Forelimb muscle (tissue), 1 donor: ENCODE measurements at regions not wholly inside any gene's neighbourhood (a gene's known extent, or its start where the extent isn't known, plus 50 kb on each side); places are given as distances from the start of the nearest gene placed in this dataset.
"Not testable (repeated sequence)": the region's sequence is repeated elsewhere in the genome, so short reads cannot be mapped to it uniquely, and the experiment has no call there.

ENCODE experiments used
- DNase-seq: peaks from one replicate; pipeline ENCODE4 v3.0.0-alpha.2; 2013; ENCODE audit warnings: low read depth

DNA sequence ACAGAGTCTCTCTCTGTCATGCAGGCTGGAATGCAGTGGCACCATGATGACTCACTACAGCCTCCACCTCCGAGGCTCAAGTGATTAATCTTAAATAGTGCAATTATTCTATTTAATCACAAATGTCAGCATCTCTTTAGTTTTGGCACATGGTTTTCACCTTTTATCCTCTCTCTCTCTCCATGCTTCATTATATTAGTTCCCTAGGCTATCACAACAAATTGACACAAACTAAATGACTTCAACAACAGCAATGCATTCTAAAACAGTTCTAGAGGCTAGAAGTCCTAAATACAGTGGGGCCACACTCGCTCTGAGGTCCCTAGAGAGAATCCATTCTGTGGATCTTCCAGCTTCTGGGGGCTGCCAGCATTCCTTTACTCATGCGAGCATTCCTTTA lies 178.2 kb upstream of the ZNG1F start:
- not testable (repeated sequence) for DNase-seq

DNA sequence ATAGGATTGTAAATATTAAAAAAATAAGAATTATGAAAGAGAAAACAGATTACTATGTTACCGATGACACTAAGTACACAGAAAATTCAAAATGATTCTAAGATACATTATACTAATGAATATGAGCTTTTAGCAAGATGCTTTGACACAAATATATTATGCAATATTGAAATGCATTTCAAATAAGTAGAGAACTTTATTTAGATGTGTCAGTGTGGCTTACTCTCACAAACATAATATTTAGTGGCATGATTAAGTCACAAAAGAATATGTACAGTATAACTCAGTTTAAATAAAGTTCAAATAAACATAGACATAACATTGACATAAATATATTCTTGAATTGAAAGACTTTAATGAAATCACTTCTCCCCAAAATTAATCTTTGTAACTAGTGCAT lies 172.7 kb upstream of the ZNG1F start:
- DNase-seq = not testable (repeated sequence)

DNA sequence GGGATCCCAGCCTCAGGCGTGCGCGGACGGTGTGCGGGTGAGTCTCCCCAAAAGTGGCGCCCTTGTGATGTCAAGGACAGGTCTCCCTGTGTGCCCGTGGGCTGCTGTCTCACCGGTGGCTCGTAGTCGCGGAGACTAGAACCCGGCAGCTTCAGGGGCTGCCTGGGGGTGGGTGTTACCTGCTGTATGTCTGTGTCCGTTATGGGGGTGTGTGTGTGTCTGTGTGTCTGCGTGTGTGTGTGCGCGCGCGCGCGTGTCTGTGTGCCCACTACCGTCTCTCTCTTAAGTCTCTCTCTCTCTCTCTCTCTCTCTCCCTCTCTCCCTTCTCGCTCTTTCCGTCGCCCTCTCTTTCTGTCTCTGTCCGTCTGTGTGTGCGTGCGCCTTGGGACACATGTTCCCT lies 170.0 kb upstream of the ZNG1F start:
- DNase-seq = not testable (repeated sequence)

DNA sequence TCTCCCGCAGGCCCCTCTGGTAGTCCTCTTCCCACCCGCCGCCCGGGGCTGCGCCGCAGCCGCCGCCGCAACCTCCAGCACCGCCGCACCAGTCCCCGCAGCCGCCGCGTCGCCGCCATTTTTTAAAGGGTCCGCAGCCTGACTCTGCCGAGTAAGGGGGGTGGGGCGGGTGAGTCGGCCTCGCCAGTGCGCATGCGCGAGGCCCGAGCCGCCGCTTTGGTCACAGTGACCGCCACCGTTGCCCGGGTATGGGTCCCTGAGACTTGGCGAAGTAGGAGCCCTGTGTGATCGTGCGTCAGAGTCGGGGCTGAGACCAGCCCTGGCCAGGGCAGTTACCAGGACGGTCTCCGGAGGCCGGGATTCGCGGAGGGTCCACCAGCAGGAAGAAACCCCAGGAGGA lies 169.6 kb upstream of the ZNG1F start:
- DNase-seq = not testable (repeated sequence)

DNA sequence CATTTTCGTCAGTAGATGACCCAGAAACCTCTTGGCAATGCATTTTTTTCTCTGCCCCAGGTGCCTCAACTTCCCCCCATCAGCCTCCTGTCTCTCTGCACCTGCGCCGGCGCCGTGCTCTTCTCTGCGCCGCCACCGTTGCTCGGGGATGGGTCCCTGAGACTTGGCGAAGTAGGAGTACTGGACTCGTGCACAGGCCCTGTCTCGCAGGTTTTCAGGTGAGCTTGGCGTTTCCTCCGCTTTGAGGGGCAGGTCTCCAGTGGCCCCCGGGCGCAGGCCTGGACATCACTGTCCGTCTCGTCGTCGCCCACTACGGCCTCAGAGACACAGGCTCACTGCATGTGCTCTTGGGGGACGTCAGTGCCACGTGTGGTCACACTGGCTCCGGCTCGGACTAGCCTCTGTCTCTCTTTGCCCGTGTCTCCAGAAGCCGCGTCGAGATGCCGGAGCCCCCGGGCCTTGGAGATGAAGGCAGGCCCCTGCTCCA lies 168.8 kb upstream of the ZNG1F start:
- DNase-seq = not testable (repeated sequence)

DNA sequence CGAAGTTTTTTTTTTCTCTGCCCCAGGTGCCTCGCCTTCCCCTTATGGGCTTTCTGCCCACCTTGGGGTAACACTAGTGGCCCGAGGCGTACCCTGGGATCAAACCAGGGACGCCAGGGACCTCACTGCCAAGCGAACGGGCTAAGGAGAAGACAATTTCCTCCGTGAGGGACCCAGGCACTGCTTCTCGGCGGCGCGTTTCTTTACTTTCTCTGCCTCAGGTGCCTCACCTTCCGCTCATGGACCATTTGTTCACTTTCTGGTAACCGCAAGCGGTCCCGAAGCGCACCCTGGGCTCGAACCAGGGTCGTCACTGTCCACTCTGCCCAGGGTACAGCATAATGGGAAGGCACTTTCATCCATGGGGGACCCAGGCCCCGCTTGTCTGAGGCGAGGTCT lies 168.2 kb upstream of the ZNG1F start:
- DNase-seq = not testable (repeated sequence)

DNA sequence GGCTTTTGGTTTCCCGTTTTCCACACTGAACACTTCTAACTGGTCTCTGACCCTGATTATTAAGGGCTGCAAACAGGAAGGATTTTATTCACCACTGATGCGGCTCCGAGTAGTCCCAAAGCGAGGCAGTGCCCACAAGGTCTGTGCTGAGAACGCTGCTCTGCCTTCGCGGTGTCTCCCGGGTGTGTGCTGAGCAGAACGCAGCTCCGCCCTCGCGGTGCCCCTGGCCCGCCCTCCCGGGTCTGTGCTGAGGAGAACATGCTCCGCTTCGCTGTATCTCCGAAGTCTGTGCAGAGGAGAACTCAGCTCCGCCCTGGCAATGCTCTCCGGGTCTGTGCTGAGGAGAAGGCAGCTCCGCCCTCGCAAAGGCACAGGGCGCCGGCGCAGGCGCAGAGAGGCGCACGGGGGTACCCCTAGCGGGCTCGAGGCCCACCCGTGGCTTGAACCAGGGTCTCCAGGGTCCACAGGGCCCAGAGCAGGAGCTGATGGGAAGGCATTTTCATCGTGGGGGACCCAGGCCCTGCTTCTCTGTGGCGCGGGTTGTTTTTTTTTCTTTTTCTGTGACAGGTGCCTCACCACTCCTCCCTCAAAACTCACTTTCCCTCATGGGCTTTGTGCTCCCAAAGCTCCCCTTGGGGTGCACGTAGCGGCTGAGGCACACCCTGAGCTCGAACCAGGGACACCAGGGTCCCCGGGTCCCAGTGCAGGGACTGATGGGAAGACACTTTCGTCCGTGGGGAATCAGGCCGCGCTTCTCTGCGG lies 167.7 kb upstream of the ZNG1F start:
- DNase-seq = not testable (repeated sequence)

DNA sequence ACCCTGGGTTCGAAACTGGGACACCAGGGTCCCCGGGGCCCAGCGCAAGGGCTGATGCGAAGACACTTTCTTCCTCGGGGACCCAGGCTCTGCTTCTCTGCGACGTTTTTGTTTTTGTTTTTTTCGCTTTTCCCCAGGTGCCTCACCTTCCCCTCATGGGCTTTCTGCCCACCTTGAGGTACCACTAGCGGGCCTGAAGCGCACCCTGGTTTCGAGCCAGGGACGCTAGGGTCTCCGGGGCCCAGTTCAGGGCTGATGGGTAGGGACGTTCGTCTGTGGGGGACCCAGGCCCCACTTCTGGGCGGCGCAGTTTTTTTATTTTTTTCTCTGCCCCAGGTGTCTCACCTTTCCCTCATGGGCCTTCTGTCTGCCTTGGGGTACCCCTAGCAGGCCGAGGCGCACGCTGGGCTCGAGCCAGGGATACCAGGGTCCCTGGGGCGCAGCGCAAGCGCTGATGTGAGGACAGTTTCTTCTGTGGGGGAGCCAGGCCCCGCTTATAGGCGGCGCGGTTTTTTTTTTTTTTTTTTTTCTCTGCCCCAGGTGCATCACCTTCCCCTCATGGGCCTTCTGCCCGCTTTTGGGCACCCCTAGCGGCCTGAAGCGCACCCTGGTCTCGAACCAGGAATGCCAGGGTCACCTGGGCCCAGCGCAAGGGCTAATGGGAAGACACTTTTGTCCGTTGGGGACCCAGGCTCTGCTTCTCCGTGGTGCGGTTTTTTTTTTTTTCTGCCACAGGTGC lies 166.8 kb upstream of the ZNG1F start:
- not testable (repeated sequence) for DNase-seq

DNA sequence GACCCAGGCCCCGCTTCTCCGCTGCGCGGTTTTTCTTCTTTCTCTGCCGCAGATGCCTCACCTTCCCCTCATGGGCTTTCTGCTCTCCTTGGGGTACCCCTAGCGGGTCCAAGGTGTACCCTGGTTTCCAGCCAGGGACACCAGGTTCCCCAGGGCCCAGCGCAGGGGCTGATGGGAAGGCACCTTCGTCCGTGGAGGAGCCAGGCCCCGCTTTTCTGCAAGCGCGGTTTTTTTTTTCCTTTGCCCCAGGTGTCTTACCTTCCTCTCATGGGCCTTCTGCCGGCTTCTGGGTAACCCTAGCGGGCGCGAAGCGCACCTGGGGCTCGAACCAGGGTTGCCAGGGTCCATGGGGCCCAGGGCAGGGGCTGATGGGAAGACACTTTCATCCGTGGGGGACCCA lies 165.9 kb upstream of the ZNG1F start:
- not testable (repeated sequence) for DNase-seq

DNA sequence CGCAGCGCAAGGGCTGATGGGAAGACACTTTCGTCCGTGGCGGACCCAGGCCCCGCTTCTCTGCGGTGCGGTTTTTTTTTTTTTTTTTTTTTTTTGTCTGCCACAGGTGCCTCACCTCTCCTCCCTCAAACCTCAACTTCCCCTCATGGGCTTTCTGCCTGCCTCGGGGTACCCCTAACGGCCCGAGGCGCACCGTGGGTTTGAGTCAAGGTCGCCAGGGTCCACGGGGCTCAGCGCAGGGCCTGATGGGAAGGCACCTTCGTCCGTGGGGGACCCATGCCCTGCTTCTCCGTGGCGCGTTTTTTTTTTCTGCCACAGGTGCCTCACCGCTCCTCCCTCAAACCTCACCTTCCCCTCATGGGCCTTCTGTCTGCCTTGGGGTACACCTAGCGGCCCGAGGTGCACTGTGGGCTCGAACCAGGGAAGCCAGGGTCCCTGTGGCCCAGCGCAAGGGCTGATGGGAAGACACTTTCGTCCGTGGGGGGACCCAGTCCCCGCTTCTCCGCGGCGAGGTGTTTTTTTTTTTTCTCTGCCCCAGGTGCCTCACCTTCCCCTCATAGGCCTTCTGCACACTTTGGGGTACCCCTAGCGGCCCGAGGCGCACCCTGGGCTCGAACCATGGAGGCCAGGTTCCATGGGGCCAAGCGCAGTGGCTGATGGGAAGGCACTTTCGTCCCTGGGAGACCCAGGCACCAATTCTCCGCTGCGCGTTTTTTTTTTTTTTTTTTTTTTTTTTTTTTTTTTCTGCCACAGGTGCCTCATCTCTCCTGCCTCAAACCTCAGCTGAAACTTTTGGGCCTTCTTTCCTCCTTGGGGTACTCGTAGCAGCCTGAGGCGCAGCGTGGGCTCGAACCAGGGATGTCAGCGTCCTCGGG lies 165.2 kb upstream of the ZNG1F start:
- DNase-seq = not testable (repeated sequence)

DNA sequence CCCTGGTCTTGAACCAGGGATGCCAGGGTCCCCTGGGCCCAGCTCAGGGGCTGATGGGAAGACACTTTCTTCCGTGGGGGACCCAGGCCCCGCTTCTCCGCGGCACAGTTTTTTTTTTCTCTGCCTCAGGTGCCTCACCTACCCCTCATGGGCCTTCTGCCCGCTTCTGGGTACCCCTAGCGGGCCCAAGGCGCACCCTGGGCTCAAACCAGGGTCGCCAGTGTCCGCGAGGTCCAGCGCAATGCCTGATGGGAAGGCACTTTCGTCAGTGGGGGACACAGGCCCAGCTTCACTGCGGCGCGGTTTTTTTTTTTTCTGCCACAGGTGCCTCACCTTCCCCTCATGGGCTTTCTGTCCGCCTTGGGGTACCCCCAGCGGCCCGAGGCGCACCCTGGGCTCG lies 163.9 kb upstream of the ZNG1F start:
- DNase-seq = not testable (repeated sequence)

DNA sequence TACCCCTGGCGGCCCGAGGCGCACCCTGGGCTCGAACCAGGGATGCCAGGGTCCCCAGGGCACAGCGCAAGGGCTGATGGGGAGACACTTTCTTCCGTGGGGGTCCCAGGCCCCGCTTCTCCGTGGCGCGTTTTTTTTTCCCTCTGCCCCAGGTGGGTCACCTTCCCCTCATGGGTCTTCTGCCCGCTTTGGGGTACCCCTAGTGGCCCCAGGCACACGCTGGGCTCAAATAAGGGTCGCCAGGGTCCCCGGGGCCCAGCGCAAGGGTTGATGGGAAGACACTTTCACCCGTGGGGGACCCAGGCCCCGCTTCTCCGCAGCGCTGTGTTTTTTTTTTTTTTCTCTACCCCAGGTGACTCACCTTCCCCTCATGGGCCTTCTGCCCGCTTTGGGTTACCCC lies 163.3 kb upstream of the ZNG1F start:
- not testable (repeated sequence) for DNase-seq

DNA sequence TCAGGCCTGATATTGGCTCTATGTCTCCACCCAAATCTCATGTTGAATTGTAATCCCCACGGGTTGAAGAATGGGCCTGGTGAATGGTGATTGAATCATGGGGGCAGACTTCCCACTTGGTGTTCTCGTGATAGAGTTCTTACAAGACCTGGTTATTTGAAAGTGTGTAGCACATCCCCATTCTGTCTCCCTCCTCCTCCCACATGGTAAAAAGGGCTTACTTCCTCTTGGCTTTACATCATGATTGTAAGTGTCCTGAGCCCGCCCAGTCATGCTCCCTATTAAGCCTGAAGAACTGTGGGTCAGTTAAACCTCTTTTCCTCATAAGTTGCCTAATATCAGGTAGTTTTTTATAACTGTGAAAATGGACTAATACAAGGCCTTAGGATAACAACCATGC lies 158.8 kb upstream of the ZNG1F start:
- not testable (repeated sequence) for DNase-seq

DNA sequence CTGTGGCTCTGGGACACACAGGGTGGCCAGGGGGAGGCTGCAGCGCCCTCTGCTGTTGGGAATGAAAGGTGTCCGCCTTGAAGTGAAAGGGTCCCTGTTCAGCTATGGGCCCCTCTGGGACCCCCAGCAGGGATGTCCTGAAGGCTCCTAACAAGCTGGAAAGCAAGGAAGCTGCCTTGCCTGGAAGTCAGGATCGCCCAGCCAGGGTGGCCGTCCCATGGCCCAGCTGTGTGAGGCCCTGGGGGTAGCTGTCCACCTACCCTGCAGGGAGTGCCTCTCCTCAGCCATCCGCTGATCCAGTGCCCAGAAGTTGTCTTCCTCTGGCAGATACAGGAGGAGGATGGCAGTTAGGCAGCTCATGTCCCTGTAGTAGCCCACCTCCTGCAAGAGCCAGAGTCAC lies 143.4 kb upstream of the ZNG1F start:
- not testable (repeated sequence) for DNase-seq

DNA sequence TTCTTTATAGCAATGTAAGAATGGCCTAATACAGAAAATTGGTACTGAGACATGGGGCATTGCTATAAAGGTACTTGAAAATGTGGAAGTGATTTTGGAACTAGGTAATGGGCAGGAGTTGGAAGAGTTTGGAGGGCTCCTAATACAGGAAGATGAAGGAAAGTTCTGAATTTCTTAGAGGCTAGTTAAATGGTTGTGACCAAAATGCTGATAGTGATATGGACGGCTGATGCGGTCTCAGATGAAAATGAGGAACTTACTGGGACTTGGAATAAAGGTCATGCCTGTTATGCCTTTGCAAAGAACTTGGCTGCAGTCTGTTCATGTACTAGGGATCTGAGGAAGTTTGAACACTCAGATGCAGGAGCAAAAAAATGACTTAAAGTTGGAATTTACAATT lies 132.2 kb upstream of the ZNG1F start:
- not testable (repeated sequence) for DNase-seq

DNA sequence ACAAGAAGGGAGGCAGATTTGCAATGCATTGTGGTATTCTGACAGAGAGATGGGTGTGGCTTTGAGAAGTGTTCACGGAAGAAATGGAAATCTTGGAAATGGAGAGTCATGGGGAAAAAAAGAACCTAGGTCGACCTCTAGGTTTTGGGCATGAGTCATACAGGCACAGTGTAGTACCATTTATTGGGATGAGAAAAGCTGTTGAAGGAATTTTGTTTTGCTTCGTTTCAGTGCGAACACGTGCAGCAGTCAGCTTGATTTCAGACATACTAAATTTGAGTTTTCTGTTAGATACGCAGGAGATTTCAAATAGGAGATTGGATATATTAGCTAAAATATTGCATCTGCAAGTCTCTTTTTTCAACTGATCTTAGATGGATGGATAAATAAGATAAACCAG lies 119.8 kb upstream of the ZNG1F start:
- not testable (repeated sequence) for DNase-seq

DNA sequence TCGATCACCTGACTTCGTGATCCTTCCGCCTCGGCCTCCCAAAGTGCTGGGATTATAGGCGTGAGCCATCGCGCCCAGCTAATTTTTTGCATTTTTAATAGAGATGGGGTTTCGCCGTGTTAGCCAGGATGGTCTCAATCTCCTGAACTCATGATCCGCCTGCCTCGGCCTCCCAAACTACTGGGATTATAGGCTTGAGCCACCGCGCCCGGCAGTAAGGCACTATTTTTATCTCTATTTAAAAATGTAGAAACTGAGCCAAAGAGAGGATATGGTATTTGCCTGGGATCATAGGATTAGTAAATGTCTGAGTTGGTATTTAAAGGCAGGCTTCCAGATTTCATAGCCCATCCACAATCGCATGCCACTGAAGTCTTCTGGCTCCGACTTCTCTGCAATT lies 96.6 kb upstream of the ZNG1F start:
- not testable (repeated sequence) for DNase-seq

DNA sequence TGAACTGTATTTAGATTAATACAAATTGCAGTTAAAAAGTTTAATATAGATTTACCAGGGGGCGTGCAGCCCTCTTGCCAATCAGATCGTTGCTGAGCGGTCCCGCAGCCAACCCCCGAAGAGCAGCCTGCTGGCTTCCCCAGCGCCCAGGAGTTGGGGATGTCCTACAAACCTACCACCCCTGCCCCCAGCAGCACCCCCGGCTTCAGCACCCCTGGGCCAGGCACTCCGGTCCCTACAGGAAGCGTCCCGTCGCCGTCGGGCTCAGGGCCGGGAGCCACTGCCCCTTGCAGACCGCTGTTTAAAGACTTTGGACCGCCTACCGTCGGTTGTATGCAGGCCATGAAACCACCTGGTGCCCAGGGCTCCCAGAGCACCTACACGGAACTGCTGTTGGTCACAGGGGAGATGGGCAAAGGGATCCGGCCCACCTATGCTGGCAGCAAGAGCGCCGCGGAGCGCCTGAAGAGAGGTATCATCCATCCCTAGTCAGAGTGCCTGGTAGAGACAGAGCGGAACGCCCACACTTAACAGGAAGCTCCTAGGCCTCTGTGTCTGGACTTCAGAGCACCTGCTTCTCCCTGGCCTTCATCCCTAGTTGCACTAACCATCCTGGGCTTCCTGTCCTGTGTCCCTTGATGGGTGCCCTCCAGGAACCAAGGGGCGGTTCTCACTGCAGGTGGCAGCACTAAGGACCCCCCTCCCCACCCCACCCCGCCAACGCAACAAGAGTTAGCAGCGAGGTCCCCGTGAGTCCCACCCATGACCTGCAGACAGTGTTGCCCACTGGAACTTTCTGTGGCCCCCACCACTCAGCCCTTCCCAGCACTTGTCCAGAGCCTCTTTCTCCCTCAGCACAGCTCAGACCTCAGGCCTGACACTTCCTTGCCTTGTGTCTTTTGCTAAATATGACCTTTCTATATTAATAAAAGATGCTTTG lies 91.5 kb upstream of the ZNG1F start:
- DNase-seq = not testable (repeated sequence)

DNA sequence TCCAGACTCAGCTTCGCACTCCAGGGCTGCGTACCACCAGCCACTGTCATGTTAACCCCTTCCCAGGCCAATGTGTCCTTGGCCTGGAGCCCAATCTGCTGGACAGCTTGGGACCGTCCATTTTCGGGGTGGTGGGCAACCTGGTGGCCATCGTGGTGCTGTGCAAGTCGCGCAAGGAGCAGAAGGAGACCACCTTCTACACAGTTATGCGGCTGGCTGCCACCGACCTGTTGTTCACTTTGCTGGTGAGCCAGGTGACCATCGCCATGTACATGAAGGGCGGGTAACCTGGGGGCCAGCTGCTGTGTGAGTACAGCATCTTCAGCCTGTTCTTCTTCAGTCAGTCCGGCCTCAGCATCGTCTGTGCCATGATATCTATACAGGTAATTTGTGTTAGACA lies 90.3 kb upstream of the ZNG1F start:
- DNase-seq = not testable (repeated sequence)

DNA sequence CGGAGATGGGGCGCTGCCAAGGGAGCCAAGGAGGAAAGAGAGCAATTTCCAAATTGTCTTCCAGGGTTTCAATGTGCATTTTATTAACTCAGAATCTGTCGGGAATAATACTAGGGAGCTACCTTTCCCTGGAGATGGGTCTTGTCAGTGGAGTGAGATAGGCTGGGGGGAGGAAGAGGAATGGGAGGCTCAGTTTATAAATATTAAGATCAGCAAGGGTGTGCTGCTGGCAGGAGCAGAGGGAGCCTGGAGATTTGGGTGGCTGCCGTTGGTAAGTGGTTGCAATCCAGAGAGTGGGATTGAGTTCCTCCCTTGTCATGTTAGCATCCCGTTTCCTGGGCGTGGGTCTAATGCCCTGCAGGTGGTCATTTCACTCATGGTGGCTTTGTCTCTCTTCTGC lies 89.9 kb upstream of the ZNG1F start:
- DNase-seq = not testable (repeated sequence)
